CD1c-positive myeloid dendritic cell (primary cell): ENCODE measurements at regions not wholly inside any gene's neighbourhood (a gene's known extent, or its start where the extent isn't known, plus 50 kb on each side); places are given as distances from the start of the nearest gene placed in this dataset.

Source experiments
- DNase-seq: peaks from one replicate; pipeline ENCODE4 v3.0.0-alpha.2; 2016; ENCODE audit errors: extremely low spot score

- no peak for DNase-seq
These were observed 230.3 kb upstream of the RGMA start for GRCh38 chr15:93319121-93319814.

DNA sequence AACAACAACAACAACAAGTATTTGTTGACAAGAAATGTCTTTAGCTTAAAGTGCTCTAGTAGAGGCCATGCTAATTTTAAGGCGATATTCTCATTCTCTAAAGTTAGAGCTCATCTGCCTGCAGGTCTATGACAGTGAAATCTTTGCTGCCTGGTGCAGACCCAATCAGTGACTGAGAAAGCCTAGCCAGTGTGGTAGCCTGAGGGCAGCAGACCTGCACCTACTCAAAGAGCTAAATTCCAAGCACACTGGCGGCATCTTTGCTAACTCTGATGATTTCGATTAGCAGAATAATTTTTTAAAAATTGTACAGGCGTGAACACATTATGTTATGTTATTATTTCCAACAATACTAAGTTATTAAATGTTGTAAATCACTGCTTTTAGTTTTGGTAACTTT is 228.8 kb upstream of the RGMA start:
- no peak for DNase-seq

DNA sequence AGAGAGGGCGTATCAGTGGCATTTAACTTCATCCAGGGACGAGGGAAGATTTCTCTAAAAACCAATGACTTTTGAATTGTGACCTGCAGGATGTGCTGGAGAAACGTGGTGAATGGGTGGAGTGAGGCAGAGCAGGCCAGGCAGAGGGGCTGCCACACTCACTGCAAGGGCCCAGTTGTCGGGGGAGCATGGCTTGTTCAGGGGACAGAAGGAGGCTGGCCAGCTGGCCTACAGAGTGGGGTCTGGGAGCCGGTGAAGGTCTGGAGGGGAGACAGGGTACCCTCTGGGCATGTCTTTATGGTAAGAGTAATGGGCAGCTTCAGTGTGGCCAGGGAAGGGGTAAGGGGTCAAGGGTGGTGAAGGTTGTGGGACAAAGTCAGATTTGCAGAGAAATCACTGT is 225.2 kb upstream of the RGMA start:
- DNase-seq = no peak

DNA sequence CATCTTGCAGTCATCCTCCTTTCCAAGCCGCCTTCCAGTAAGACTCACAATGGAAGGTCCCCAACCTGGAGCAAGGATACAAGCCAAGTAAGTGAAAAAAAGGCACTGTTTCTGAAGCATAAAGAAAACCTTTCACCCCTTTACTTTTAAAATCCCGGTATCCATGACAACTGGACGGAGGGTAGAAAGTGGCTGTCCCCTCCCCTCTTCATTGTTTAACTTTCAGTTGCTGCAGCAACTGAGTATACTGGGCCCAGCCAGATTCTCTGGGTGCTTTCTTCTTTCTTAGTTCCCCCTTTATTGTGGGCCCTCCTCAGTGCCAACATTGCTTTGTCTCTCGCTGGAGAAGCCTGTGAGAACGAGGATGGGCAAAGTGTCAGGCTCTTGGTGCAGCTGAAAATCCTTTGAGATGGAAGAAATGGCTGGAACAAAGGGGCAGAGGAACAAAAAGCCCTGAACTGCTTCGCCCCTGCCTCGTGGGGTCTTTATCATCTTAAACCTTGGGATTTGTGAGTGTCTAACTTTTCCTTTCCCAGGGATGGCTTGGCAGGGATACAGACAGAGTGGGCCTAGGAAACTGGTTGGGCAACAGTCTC is 224.0 kb upstream of the RGMA start:
- DNase-seq = no peak

GRCh38 chr15:93311620-93312019 is 222.6 kb upstream of the RGMA start:
- no peak for DNase-seq

DNA sequence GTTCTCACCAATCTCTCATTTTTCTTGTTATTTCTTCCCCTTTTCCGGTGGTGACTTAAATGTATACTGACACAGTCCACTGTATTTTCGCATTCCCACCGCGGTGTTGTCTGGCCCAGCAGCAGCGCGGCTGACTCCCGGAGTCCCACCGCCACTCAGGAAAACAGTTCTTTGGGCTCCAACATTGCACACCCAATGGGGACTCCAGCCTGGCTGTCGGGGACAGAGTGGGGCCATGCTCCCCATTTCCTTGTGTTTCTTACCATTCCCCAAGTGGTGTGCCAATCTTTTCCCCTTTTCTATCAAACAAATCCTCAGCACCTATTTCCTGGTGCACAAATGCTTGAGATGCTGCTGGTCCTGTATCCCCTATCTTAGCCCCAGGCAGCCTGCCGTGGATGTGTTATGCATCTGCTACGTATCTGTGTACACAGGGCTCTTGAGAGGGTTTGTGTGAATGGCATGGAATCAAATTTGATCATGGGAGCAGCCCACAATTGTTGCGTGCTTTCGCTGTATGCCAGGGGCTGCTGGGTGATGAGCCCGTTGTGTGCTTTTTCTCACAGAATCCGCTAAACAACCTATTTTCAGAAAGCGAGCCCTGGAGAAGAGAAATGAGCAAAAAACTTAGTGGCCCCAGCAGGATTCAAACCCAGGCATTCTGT is 219.1 kb upstream of the RGMA start:
- DNase-seq = no peak

DNA sequence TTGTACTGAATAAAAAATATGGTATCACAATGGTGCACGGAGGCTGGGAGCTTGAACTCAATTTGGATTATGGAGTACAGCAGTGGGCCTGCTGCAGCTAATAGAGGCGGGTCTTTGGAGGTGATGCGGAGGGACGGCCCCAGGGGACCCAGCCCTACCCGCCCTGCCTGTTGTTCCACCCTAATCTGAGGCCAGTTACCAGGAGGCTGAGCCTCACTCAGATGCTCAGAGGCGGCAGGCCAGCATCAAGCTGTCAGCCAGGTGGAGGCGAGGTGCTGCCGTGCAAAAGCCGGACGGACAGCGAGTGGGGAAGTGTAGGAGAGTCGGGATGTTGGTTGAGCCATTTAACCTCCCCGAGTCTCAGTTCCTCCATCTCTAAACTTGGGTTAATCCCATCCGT is 218.5 kb upstream of the RGMA start:
- DNase-seq = no peak

- no peak for DNase-seq
These were observed 216.3 kb upstream of the RGMA start for GRCh38 chr15:93305306-93305705.

DNA sequence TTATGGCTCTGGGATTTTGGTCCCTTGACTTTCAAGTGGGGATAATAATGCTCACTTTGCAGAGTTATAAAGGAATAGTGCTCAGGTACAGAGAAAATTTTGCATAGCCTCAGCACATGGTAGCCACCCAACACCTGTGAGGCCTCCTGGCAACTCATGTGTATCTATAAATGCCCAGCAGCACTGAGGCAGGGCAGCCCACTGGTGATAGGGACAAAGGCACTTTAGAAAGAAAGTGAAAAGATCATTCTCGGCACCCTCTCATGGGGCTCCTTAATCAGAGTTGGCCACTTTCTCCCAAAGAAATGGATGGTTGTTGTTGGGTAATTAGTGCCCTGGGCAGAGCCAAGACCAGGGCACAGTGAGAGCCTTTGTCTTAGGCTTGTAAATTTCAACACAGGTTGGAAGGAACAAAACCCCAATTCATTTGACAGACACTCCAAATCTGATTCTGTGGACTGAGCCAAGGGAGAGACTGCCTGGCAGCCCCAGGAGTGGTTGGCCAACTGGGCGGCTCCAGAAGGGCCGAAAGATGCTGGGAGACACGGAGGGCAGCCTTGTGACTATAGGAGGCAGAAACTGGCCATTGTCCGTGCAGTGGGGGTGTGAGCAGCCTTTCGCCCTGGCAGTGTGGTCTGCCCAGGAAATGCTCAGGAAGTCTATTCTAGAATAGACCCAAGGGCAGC is 213.2 kb upstream of the RGMA start:
- no peak for DNase-seq

GRCh38 chr15:93300796-93301195 is 211.8 kb upstream of the RGMA start:
- no peak for DNase-seq

- no peak for DNase-seq
These were observed 210.7 kb upstream of the RGMA start for GRCh38 chr15:93299675-93300074.

GRCh38 chr15:93298901-93299300 is 209.9 kb upstream of the RGMA start:
- peak; percentile 48 for DNase-seq

DNA sequence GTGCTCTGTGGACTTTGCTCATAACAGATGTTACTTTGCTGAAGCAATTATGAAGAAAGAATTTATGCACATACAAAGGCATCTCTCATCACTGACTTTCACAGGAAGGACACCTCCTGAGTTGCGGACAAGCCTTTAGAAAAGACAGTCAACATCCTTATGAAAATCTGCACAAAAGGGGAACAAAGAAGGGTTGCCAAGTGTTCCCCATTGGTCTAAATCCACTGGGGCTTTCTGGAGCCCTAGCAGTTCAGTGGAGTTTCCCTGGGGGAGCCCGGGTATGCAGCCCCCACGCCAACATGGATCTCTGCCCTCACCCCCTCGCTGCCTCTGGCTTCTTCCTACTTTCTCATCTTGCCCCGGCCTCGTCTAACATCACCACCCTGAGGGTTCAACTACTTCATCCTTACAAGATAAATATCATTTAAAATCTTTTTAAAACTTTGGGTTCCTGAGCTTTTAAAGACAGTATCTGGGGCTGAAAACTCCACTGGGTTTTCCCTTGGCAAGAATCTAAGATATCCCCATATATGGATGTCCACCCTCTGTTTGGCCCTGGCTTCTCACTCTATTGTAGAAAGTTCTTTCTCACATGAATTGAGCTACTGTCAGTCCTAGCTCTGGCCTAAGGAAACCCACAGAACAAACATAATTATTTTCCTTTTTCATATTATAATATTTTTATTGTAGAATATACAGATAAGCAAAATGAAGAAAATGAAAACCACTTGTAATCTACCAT is 207.9 kb upstream of the RGMA start:
- no peak for DNase-seq

- DNase-seq = no peak
These were observed 205.9 kb upstream of the RGMA start for GRCh38 chr15:93294896-93295295.

GRCh38 chr15:93294066-93294465 is 205.1 kb upstream of the RGMA start:
- no peak for DNase-seq

DNA sequence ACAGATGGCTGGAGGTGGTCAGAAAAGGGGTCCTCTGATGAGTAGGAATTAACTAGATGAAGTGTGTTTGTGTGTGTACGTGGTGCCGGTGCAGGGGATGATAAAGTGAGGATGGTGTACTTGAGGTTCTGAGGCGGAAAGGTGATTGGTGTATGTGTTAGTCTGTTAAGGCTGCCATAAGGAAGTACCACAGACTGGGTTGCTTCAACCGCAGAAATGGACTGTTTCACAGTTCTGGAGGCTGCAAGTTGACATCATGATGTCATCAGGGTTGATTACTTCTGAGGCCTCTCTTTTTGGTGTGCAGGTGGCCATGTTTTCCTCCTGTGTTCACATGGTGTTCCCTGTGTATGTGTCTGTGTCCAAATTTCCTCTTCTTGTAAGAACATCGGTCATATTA is 202.4 kb upstream of the RGMA start:
- DNase-seq = no peak

DNA sequence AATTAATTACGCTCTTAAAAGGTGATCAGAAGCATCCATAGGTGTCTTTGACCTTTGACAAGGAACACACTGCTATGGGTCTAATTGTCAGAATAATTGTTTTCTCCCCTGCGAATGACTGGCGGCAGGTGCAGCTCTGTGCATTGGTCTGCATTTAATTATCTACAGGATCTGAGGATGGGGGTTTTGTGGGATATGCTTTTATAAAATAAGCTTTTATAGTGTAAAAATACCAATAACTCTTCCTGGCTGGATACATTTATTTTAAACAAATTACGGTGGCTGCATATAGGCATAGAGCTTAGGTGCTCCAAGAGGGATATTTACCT is 201.6 kb upstream of the RGMA start:
- DNase-seq = no peak

DNA sequence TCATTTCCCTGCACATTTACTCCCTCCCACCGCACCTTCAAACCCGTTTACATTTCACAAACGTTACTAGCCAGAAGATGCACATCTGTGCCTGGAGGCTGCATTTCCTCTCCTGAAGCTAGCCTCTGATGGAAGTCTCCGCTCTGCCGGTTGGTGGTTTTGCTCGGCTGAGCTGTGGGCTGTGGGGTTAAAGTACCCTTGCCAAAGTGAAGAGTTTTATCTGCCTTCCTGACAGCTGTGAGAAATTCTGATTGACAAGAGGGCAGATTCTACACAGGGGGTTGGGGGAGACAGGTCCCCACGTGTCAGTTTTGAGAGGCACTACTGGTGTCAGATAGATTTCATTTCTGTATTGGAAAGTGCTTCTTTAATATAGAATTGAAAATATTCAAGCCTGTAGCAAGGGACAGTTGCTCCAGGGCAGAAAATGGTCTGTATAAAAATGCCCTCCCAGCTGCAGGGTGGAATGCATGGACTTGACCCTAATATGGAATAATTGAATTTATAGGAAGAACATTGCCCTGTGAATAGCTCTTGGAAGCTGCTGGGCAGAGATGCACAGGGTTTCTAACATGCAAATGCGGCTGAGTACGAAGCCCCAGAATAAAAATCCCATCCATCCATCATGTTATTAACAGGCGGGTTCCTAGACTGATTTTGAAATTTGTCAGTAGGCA is 201.1 kb upstream of the RGMA start:
- no peak for DNase-seq

DNA sequence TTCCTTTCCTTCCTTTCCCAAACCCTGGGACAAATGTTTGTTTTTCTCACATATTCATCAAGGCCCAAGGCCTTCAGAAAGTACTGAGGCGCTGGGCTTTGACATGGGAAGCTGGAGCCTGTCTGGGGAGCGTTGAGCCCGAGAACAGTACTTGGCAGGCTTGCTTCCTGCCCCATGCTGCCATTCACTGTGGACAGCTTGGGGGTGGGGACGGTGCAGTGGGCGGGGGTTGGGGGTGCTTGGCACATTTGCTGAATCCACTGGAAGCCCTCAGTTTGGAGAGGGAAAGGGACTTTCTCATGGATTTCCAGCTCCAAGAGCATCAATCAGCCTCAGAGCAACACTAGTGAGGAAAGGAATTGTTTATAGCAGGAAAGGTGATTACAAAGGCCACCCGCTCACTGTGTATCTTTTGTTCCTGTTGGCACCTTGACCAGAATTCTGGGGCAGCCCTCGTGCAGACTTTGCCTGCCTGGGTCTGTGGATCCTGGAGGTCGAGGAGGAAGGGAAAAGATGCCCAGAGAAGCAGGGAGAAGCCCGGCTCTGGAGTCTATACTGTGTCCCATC is 199.8 kb upstream of the RGMA start:
- no peak for DNase-seq

DNA sequence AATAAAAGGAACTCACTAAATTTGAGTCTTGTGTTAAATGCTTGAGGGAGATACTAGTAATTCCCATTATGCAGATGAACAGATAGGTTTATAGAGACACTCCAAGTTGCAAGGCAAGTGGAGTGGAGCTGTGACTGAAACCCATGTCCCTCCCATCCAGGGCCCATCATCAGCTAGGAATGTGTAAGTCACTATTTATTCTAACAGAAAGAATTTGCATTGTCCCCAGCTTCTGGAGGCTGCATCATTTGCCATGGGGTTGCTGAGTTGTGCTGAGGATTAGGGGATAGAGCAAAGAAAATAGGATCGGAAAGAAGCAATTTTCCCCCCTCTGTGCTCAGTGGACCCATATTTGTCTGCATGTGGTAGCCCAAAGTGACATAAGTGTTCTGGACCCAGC is 197.4 kb upstream of the RGMA start:
- no peak for DNase-seq

DNA sequence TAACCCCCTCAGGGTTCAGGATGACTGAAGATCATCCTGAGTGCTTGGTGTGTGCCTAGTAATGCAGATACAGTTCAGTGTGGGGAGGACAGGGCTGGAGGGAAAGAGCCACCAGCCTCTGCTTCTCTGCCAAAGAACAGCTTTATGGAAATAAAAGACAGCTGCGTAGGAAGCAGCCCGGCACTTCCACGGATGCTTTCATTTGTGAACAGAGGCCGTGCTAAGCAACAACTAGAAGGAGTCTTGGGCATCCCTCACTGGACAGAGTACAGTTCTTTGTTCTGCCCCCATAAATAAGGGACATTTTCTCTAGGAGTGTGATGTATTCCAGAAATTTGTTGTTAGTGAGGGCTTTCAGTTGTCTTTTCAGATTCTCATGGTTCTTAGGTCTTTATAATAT is 194.8 kb upstream of the RGMA start:
- no peak for DNase-seq
